HUES64 (cell line): ENCODE measurements at regions not wholly inside any gene's neighbourhood (a gene's known extent, or its start where the extent isn't known, plus 50 kb on each side); places are given as distances from the start of the nearest gene placed in this dataset.
"Not testable (repeated sequence)": the region's sequence is repeated elsewhere in the genome, so short reads cannot be mapped to it uniquely, and the experiment has no call there.

Experiments used
- H3K27ac ChIP-seq: 2 replicates; pipeline ENCODE4 v1.7.0; 2013; ENCODE audit warnings: low read depth, low read length, inconsistent platforms
- H3K27me3 ChIP-seq: 2 replicates; pipeline ENCODE4 v1.6.1; 2013; ENCODE audit warnings: mild to moderate bottlenecking, low read length; ENCODE audit not compliant: insufficient read depth
- H3K36me3 ChIP-seq: 2 replicates; pipeline ENCODE4 v1.6.1; 2013; ENCODE audit warnings: mild to moderate bottlenecking, low read length; ENCODE audit not compliant: insufficient read depth
- H3K4me1 ChIP-seq: 2 replicates; pipeline ENCODE4 v1.6.1; 2013; ENCODE audit warnings: mild to moderate bottlenecking, low read length, moderate library complexity; ENCODE audit not compliant: insufficient read depth
- H3K4me3 ChIP-seq: 2 replicates; pipeline ENCODE4 v1.5.1; 2013; ENCODE audit warnings: mild to moderate bottlenecking, low read length, moderate library complexity
- H3K9ac ChIP-seq: 2 replicates; pipeline ENCODE4 v1.6.1; 2013; ENCODE audit warnings: mild to moderate bottlenecking, low read depth, low read length
- H3K9me3 ChIP-seq: 2 replicates; pipeline ENCODE4 v1.6.1; 2013; ENCODE audit warnings: low read depth, low read length; ENCODE audit not compliant: insufficient read depth
- WGBS: fragments of 150-250, 120-280 bp; methylation state at CpG from one replicate; pipeline ENCODE4 v1.1.7; 2013; ENCODE audit warnings: missing lambda C conversion rate; 5-methylcytosine and 5-hydroxymethylcytosine counted together

GRCh38 chr9:81776834-81777233 is 87.5 kb upstream of the TLE1 start:
- 95% methylated on average over 2 of the region's 2 CpGs for WGBS
- Histone ChIP-seq H3K9ac (no peak overlapping the region), H3K36me3 (no peaks in the 10 kb centered on the region), H3K4me1 (no peaks in the 10 kb centered on the region), H3K27ac (no peak overlapping the region), H3K9me3 (no peaks in the 10 kb centered on the region), H3K27me3 (no peaks in the 10 kb centered on the region), H3K4me3 (no peak overlapping the region)

GRCh38 chr9:81777482-81777881 is 88.1 kb upstream of the TLE1 start:
- no peak overlapping the region for H3K4me3 ChIP-seq
- H3K9me3 ChIP-seq = no peaks in the 10 kb centered on the region
- no peak overlapping the region for H3K9ac ChIP-seq
- no peaks in the 10 kb centered on the region for H3K4me1 ChIP-seq
- WGBS = 87% methylated on average over 3 of the region's 3 CpGs
- H3K27ac ChIP-seq = no peak overlapping the region
- H3K27me3 ChIP-seq = no peaks in the 10 kb centered on the region
- no peaks in the 10 kb centered on the region for H3K36me3 ChIP-seq

- no peak overlapping the region for H3K4me3 ChIP-seq
- H3K4me1 ChIP-seq = peaks cover 4% of the 10 kb centered on the region; the same call in 1 of the 2 replicates
- no peak overlapping the region for H3K9ac ChIP-seq
- no peaks in the 10 kb centered on the region for H3K9me3 ChIP-seq
- no peaks in the 10 kb centered on the region for H3K27me3 ChIP-seq
- H3K36me3 ChIP-seq = no peaks in the 10 kb centered on the region
- 96% methylated on average over 10 of the region's 10 CpGs for WGBS
- H3K27ac ChIP-seq = no peak overlapping the region
Measured at GRCh38 chr9:81782313-81782995, 93.1 kb upstream of the TLE1 start.

GRCh38 chr9:81787747-81788632 is 98.6 kb upstream of the TLE1 start:
- Histone ChIP-seq H3K4me3 (no peak overlapping the region), H3K36me3 (no peaks in the 10 kb centered on the region), H3K9me3 (no peaks in the 10 kb centered on the region), H3K27ac (no peak overlapping the region), H3K9ac (no peak overlapping the region), H3K4me1 (peaks cover 9% of the 10 kb centered on the region; the same call in 1 of the 2 replicates), H3K27me3 (no peaks in the 10 kb centered on the region)
- WGBS = 92% methylated on average over 4 of the region's 4 CpGs

- no peak overlapping the region for H3K9ac ChIP-seq
- H3K27me3 ChIP-seq = no peaks in the 10 kb centered on the region
- WGBS = 94% methylated on average over 1 of the region's 1 CpG
- H3K36me3 ChIP-seq = no peaks in the 10 kb centered on the region
- H3K27ac ChIP-seq = no peak overlapping the region
- peaks cover 5% of the 10 kb centered on the region; the same call in 1 of the 2 replicates for H3K4me1 ChIP-seq
- no peaks in the 10 kb centered on the region for H3K9me3 ChIP-seq
- H3K4me3 ChIP-seq = no peak overlapping the region
Measured at GRCh38 chr9:81789721-81790120, 100.4 kb upstream of the TLE1 start.

GRCh38 chr9:81790166-81790565 is 100.8 kb upstream of the TLE1 start:
- WGBS = 85% methylated on average over 2 of the region's 2 CpGs
- H3K36me3 ChIP-seq = no peaks in the 10 kb centered on the region

GRCh38 chr9:81791076-81791475 is 101.7 kb upstream of the TLE1 start:
- H3K4me3 ChIP-seq = no peak overlapping the region
- H3K4me1 ChIP-seq = peaks cover 5% of the 10 kb centered on the region; the same call in 1 of the 2 replicates
- H3K9ac ChIP-seq = no peak overlapping the region
- 96% methylated on average over 5 of the region's 7 CpGs for WGBS
- H3K27me3 ChIP-seq = no peaks in the 10 kb centered on the region
- no peaks in the 10 kb centered on the region for H3K9me3 ChIP-seq
- H3K36me3 ChIP-seq = no peaks in the 10 kb centered on the region
- H3K27ac ChIP-seq = no peak overlapping the region

More at GRCh38 chr9:81790166-81790565, 100.8 kb upstream of the TLE1 start:
- H3K4me3 ChIP-seq = no peak overlapping the region
- H3K9me3 ChIP-seq = no peaks in the 10 kb centered on the region
- peaks cover 5% of the 10 kb centered on the region; the same call in 1 of the 2 replicates for H3K4me1 ChIP-seq
- H3K27me3 ChIP-seq = no peaks in the 10 kb centered on the region
- no peak overlapping the region for H3K27ac ChIP-seq
- H3K9ac ChIP-seq = no peak overlapping the region

- 67% methylated on average over 1 of the region's 3 CpGs for WGBS
- no peak overlapping the region for H3K27ac ChIP-seq
Measured at GRCh38 chr9:81798606-81799005, 109.3 kb upstream of the TLE1 start.

GRCh38 chr9:81801190-81801589 is 111.8 kb upstream of the TLE1 start:
- Histone ChIP-seq H3K36me3 (no peaks in the 10 kb centered on the region), H3K9ac (no peak overlapping the region), H3K9me3 (no peaks in the 10 kb centered on the region), H3K4me1 (no peaks in the 10 kb centered on the region), H3K27ac (no peak overlapping the region), H3K4me3 (no peak overlapping the region), H3K27me3 (no peaks in the 10 kb centered on the region)
- 73% methylated on average over 3 of the region's 3 CpGs for WGBS

More at GRCh38 chr9:81798606-81799005, 109.3 kb upstream of the TLE1 start:
- Histone ChIP-seq H3K9me3 (no peaks in the 10 kb centered on the region), H3K27me3 (no peaks in the 10 kb centered on the region), H3K4me3 (no peak overlapping the region), H3K4me1 (no peaks in the 10 kb centered on the region), H3K9ac (no peak overlapping the region), H3K36me3 (no peaks in the 10 kb centered on the region)

GRCh38 chr9:81804306-81804705 is 115.0 kb upstream of the TLE1 start:
- Histone ChIP-seq H3K27me3 (no peaks in the 10 kb centered on the region), H3K9me3 (no peaks in the 10 kb centered on the region), H3K9ac (no peak overlapping the region), H3K4me3 (no peak overlapping the region), H3K27ac (no peak overlapping the region), H3K36me3 (no peaks in the 10 kb centered on the region), H3K4me1 (no peaks in the 10 kb centered on the region)
- WGBS = 94% methylated on average over 5 of the region's 5 CpGs

- peaks cover 19% of the 10 kb centered on the region for H3K4me1 ChIP-seq
- H3K9ac ChIP-seq, H3K36me3 ChIP-seq, H3K27me3 ChIP-seq, H3K9me3 ChIP-seq, H3K4me3 ChIP-seq, H3K27ac ChIP-seq: not testable (repeated sequence)
- WGBS = 93% methylated on average over 3 of the region's 3 CpGs
Measured at GRCh38 chr9:81811688-81812087, 116.5 kb upstream of the SPATA31D4 start.
